ENCODE measurements at regions not wholly inside any gene's neighbourhood (a gene's known extent, or its start where the extent isn't known, plus 50 kb on each side); places are given as distances from the start of the nearest gene placed in this dataset.

- TF ChIP-seq POLR2A (IDR thresholded peaks at IDR 0.05) (no peak), POLR2AphosphoS5 (IDR thresholded peaks at IDR 0.05) (no peak), CTCF (IDR thresholded peaks at IDR 0.05) (no peak)
Observed at GRCh38 chr1:83725735-83726360, 273.1 kb downstream of the TTLL7 start.
